Glomerular visceral epithelial cell (primary cell): ENCODE measurements at regions not wholly inside any gene's neighbourhood (a gene's known extent, or its start where the extent isn't known, plus 50 kb on each side); places are given as distances from the start of the nearest gene placed in this dataset.
A peak's percentile ranks its signal among the peaks of the same experiment; 100 is the strongest.

ENCODE experiments used
- DNase-seq: peaks from one replicate; pipeline ENCODE4 v3.0.0-alpha.2; 2016; ENCODE audit errors: extremely low spot score

GRCh38 chr5:8961219-8961618 is 584.7 kb downstream of the SEMA5A start:
- DNase-seq = no peak

DNA sequence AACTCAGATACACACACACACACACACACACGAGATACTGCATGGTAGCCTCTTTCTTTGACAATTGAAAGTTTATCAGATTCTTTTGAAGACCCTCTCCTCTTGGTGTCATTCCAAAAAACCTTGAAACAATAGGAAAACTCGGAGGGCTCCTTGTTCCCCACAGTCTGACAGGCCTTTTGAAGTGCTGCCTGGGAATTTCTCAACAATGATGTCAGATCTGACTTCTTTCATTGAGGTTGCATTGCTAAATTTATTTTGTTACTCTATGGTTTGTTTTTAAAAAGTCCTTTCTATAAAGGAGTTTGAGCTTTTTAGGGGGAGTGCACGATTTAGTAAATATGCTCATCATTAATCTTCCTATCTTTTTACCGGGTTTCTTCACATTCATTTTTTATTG is 583.9 kb downstream of the SEMA5A start:
- DNase-seq = no peak

DNA sequence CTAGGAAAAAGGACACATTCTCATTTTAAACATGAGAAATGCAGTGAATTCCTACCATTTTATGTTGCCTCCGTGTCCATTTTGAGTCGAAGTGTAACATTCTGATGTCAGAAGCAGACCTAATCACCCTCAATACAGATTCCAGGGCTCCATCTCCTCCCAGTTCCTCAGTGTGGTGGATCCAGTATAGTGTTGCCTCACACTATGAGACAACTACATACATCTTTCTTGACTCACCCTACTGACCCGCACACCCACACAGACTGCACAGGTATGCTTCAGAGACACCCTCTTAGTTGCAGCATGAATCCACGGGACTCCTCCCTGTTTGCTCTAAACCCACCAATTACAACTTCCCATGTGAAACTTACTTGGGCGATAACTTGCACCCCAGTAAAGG is 564.9 kb downstream of the SEMA5A start:
- DNase-seq = no peak

DNA sequence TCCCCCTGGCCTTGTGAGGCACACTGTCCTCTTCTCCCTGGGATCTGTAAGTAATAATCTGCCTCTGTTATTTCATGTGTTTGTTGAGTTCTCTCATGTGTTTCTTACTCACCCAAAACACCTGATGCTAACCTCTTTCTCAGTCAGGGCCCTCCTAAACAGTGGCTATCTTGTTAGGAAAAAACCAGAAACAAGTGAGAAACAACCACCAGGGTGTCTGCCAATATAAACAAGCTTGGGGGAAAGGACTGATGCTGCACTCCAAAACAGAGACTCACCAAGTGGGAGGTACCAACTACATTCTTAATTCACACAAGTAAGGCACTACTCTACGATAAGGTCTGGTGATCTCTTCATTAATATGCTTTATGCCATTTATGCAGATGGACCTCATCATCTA is 564.4 kb downstream of the SEMA5A start:
- peak; percentile 11 for DNase-seq

DNA sequence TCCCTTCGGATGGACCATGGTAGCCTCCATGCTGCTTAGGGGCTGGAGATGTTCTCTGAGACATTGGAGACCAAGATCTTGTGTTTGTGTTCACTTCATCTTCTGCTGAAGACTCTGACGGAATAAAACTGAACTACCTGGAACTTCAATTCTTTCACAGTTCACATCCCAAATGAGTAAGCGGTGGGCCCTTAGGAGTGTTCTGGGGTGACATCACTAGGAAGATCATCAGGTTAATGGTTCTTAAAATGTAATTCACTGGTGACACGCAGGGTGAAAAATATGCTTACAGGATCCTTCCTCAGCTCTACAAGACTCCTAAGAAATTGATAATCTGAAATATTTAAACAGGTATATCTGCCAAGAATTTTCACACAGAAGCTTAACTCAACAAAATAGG is 561.5 kb downstream of the SEMA5A start:
- peak; percentile 12 for DNase-seq
